Caco-2 (cell line): ENCODE measurements at regions not wholly inside any gene's neighbourhood (a gene's known extent, or its start where the extent isn't known, plus 50 kb on each side); places are given as distances from the start of the nearest gene placed in this dataset.

ENCODE experiments used
- BruUV-seq: library from RNA; stranded (reverse); fragments of 400-500 nt; replicated peaks from 2 replicates; lab custom pipeline; 2021; lab: Mats Ljungman, UMichigan
- CTCF ChIA-PET: fragments of 300-600 bp; sonication (Branson Sonifier 250); formaldehyde crosslinking; loops from one replicate; lab custom pipeline; 2022; ENCODE audit warnings: antibody characterized with exemption; lab: Charles Lee
- POLR2A ChIA-PET: fragments of 300-600 bp; sonication (Branson Sonifier 250); formaldehyde crosslinking; loops from one replicate; lab custom pipeline; 2022; ENCODE audit warnings: antibody characterized with exemption; lab: Charles Lee
- DNase-seq, 2 experiments: peaks; one replicate each; pipeline versions ENCODE4 v3.0.0 to v3.0.0-alpha.2; 2020 to 2022
- H3K27me3 ChIP-seq: replicated peaks from 2 replicates; pipeline ENCODE4 v1.6.0; 2011; ENCODE audit warnings: low read length; ENCODE audit not compliant: control insufficient read depth, insufficient read depth
- H3K36me3 ChIP-seq: 2 replicates; pipeline ENCODE4 v1.5.1; 2011; ENCODE audit warnings: low read length; ENCODE audit not compliant: control insufficient read depth, insufficient read depth
- H3K4me1 ChIP-seq: fragments of 250-450 bp; sonication (Bioruptor Pico); 2 replicates; pipeline ENCODE4 v1.5.1; 2020; ENCODE audit warnings: mild to moderate bottlenecking
- H3K4me3 ChIP-seq: 2 replicates; pipeline ENCODE4 v1.5.1; 2011; ENCODE audit warnings: low read depth, mild to moderate bottlenecking, control low read depth, low read length
- H3K9me3 ChIP-seq: fragments of 250-450 bp; sonication (Bioruptor Pico); 2 replicates; pipeline ENCODE4 v1.5.1; 2020; ENCODE audit warnings: mild to moderate bottlenecking, moderate library complexity
- H3K27ac Mint-ChIP-seq: one replicate; pipeline ENCODE4 v1.8.0; 2022; ENCODE audit warnings: mixed read lengths; ENCODE audit not compliant: unreplicated experiment
- H3K27me3 Mint-ChIP-seq: one replicate; pipeline ENCODE4 v1.8.0; 2022; ENCODE audit warnings: mixed read lengths; ENCODE audit not compliant: insufficient read depth, unreplicated experiment
- H3K36me3 Mint-ChIP-seq: one replicate; pipeline ENCODE4 v1.8.0; 2022; ENCODE audit warnings: mild to moderate bottlenecking, mixed read lengths; ENCODE audit not compliant: insufficient read depth, unreplicated experiment
- H3K4me1 Mint-ChIP-seq: one replicate; pipeline ENCODE4 v1.8.0; 2022; ENCODE audit warnings: low read depth, mixed read lengths; ENCODE audit not compliant: unreplicated experiment
- H3K4me3 Mint-ChIP-seq: one replicate; pipeline ENCODE4 v1.8.0; 2022; ENCODE audit warnings: mild to moderate bottlenecking, moderate library complexity, mixed read lengths; ENCODE audit not compliant: unreplicated experiment
- H3K9me3 Mint-ChIP-seq: one replicate; pipeline ENCODE4 v1.8.0; 2022; ENCODE audit warnings: mixed read lengths; ENCODE audit not compliant: unreplicated experiment
- CTCF ChIP-seq, 2 experiments: fragments of 200-600 bp in 1 of 2; IDR thresholded peaks; 1 replicate in 1 of 2; 2 replicates in 1 of 2; pipeline versions ENCODE4 v1.5.1 to v1.8.0; 2011 to 2022; ENCODE audit warnings: antibody characterized with exemption in 1 of 2, control low read depth in 1 of 2, inconsistent platforms in 1 of 2, low read depth in 1 of 2, low read length in 1 of 2, mild to moderate bottlenecking in 1 of 2, moderate library complexity in 1 of 2; ENCODE audit not compliant: insufficient read depth in 1 of 2, severe bottlenecking in 1 of 2, unreplicated experiment in 1 of 2
- intact Hi-C: fragments of 100-400 bp; cut with micrococcal nuclease; formaldehyde crosslinking; loops from one replicate; pipeline ENCODE4 v1.10.0; 2022; ENCODE audit not compliant: unreplicated experiment

GRCh38 chr2:145102706-145103105 lies 582.8 kb upstream of the ZEB2 start:
- Histone ChIP-seq H3K9me3 (no peaks in the 10 kb centered on the region), H3K36me3 (no peaks in the 10 kb centered on the region), H3K4me3 (no peak overlapping the region), H3K4me1 (no peaks in the 10 kb centered on the region), H3K27me3 (no peaks in the 10 kb centered on the region)
- CTCF ChIA-PET, result no interaction called here
- POLR2A ChIA-PET, result no interaction called here
- no TSS peak for BruUV-seq
- no peak overlapping the region for H3K27ac Mint-ChIP-seq
- H3K27me3 Mint-ChIP-seq, result peaks cover 13% of the 10 kb centered on the region
- H3K36me3 Mint-ChIP-seq, result no peaks in the 10 kb centered on the region
- no peak for TF ChIP-seq CTCF (IDR thresholded peaks at IDR 0.05; ENCODE audit: insufficient read depth in 1 of 2, low read depth in 1 of 2, low read length in 1 of 2, severe bottlenecking in 1 of 2, unreplicated experiment in 1 of 2)
- H3K4me1 Mint-ChIP-seq, result no peaks in the 10 kb centered on the region
- no peaks in the 10 kb centered on the region for H3K9me3 Mint-ChIP-seq
- no peak overlapping the region for H3K4me3 Mint-ChIP-seq
- intact Hi-C loops, result no loop called here
- DNase-seq, result no peak

GRCh38 chr2:145100301-145100700 lies 580.4 kb upstream of the ZEB2 start:
- Histone ChIP-seq H3K4me1 (no peaks in the 10 kb centered on the region), H3K36me3 (no peaks in the 10 kb centered on the region), H3K9me3 (no peaks in the 10 kb centered on the region), H3K27me3 (no peaks in the 10 kb centered on the region), H3K4me3 (no peak overlapping the region)
- DNase-seq, result no peak
- ChIA-PET POLR2A (no interaction called here), CTCF (no interaction called here)
- intact Hi-C loops, result no loop called here
- no TSS peak for BruUV-seq
- Mint-ChIP-seq H3K9me3 (no peaks in the 10 kb centered on the region), H3K27ac (no peak overlapping the region), H3K27me3 (peaks cover 13% of the 10 kb centered on the region), H3K4me1 (no peaks in the 10 kb centered on the region), H3K36me3 (no peaks in the 10 kb centered on the region), H3K4me3 (no peak overlapping the region)
- no peak for TF ChIP-seq CTCF (IDR thresholded peaks at IDR 0.05; ENCODE audit: insufficient read depth in 1 of 2, low read depth in 1 of 2, low read length in 1 of 2, severe bottlenecking in 1 of 2, unreplicated experiment in 1 of 2)

- no peaks in the 10 kb centered on the region for H3K9me3 Mint-ChIP-seq
- intact Hi-C loops, result no loop called here
- H3K4me3 ChIP-seq, result no peak overlapping the region
- TF ChIP-seq CTCF (IDR thresholded peaks at IDR 0.05; ENCODE audit: insufficient read depth in 1 of 2, low read depth in 1 of 2, low read length in 1 of 2, severe bottlenecking in 1 of 2, unreplicated experiment in 1 of 2), result no peak
- no peak for DNase-seq
- BruUV-seq, result no TSS peak
- no peak overlapping the region for H3K4me3 Mint-ChIP-seq
- CTCF ChIA-PET, result no interaction called here
- H3K27ac Mint-ChIP-seq, result no peak overlapping the region
- H3K36me3 Mint-ChIP-seq, result no peaks in the 10 kb centered on the region
- H3K27me3 Mint-ChIP-seq, result peaks cover 11% of the 10 kb centered on the region
- POLR2A ChIA-PET, result no interaction called here
- H3K36me3 ChIP-seq, result no peaks in the 10 kb centered on the region
- no peaks in the 10 kb centered on the region for H3K4me1 Mint-ChIP-seq
- H3K9me3 ChIP-seq, result no peaks in the 10 kb centered on the region
- no peaks in the 10 kb centered on the region for H3K27me3 ChIP-seq
- H3K4me1 ChIP-seq, result no peaks in the 10 kb centered on the region
Measured at GRCh38 chr2:145096582-145096981, 576.7 kb upstream of the ZEB2 start.
